Fibroblast of lung (primary cell): ENCODE measurements at regions not wholly inside any gene's neighbourhood (a gene's known extent, or its start where the extent isn't known, plus 50 kb on each side); places are given as distances from the start of the nearest gene placed in this dataset.

Experiments
- EZH2 ChIP-seq: IDR thresholded peaks from 2 replicates; pipeline ENCODE4 v1.5.1; 2012; ENCODE audit warnings: low read length, control low read depth, mild to moderate bottlenecking; ENCODE audit errors: missing control alignments
- TF ChIP-seq, protein P1 (sequence below), 2 donors: IDR thresholded peaks in 1 of 2; conservative IDR thresholded peaks in 1 of 2; 1 replicate in 1 of 2; 2 replicates in 1 of 2; pipeline ENCODE4 v1.5.1; 2011 to 2012; ENCODE audit warnings: low read length in 2 of 2, control low read depth in 1 of 2, inconsistent platforms in 1 of 2, low read depth in 1 of 2, mild to moderate bottlenecking in 1 of 2

DNA sequence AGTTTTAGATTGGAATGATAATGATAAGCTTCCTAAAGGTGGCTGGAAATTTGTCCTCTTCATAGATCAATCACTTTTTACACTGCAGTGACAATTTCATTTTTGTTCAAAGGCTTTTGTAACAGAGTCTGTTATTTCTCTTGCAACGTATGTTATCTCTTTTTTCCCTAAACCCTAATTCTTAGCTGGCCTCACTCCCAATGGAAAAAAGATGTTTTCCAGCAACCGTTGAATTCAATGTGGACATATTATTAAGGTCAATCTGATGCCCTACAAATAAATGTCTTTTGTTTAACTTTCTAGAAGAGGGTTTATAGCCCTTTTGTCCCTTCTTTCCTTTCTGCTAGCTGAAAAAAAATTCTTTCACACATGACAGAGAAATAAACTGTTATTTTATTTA lies 192.7 kb upstream of the NWD2 start:
- TF ChIP-seq EZH2, result no peak
- TF ChIP-seq, protein P1, sequence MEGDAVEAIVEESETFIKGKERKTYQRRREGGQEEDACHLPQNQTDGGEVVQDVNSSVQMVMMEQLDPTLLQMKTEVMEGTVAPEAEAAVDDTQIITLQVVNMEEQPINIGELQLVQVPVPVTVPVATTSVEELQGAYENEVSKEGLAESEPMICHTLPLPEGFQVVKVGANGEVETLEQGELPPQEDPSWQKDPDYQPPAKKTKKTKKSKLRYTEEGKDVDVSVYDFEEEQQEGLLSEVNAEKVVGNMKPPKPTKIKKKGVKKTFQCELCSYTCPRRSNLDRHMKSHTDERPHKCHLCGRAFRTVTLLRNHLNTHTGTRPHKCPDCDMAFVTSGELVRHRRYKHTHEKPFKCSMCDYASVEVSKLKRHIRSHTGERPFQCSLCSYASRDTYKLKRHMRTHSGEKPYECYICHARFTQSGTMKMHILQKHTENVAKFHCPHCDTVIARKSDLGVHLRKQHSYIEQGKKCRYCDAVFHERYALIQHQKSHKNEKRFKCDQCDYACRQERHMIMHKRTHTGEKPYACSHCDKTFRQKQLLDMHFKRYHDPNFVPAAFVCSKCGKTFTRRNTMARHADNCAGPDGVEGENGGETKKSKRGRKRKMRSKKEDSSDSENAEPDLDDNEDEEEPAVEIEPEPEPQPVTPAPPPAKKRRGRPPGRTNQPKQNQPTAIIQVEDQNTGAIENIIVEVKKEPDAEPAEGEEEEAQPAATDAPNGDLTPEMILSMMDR (conservative IDR thresholded peaks at IDR 0.05 in 1 of 2, IDR thresholded peaks at IDR 0.05 in 1 of 2; ENCODE audit: low read depth in 1 of 2, low read length in 2 of 2), result no peak
